ENCODE measurements at regions not wholly inside any gene's neighbourhood (a gene's known extent, or its start where the extent isn't known, plus 50 kb on each side); places are given as distances from the start of the nearest gene placed in this dataset.

- no peak overlapping the region for H3K4me2 ChIP-seq
- no peaks in the 10 kb centered on the region for H3K36me3 ChIP-seq
- no peak overlapping the region for H3K4me3 ChIP-seq
- H4K20me1 ChIP-seq, result no peaks in the 10 kb centered on the region
- H3K27ac ChIP-seq, result no peak overlapping the region
- H3K9me3 ChIP-seq, result no peaks in the 10 kb centered on the region
- no peak for TF ChIP-seq Cebpa-rat (IDR thresholded peaks at IDR 0.05)
- no peak overlapping the region for H3K9ac ChIP-seq
- H3K27me3 ChIP-seq, result no peaks in the 10 kb centered on the region
- H3K4me1 ChIP-seq, result no peaks in the 10 kb centered on the region
These were observed 62.8 kb upstream of the UFL1 start for GRCh38 chr6:96458771-96459170.

- Histone ChIP-seq H3K36me3 (no peaks in the 10 kb centered on the region), H3K27ac (no peak overlapping the region)
- no peak for TF ChIP-seq Cebpa-rat (IDR thresholded peaks at IDR 0.05)
These were observed 61.4 kb upstream of the UFL1 start for GRCh38 chr6:96460052-96460700.

GRCh38 chr6:96465321-96465903, 56.2 kb upstream of the UFL1 start:
- Histone ChIP-seq H3K4me3 (no peak overlapping the region), H3K9ac (no peak overlapping the region), H4K20me1 (no peaks in the 10 kb centered on the region), H3K4me2 (no peak overlapping the region), H3K27ac (no peak overlapping the region), H3K4me1 (no peaks in the 10 kb centered on the region), H3K27me3 (no peaks in the 10 kb centered on the region), H3K36me3 (no peaks in the 10 kb centered on the region), H3K9me3 (no peaks in the 10 kb centered on the region)
- TF ChIP-seq Cebpa-rat (IDR thresholded peaks at IDR 0.05), result no peak

More at GRCh38 chr6:96460052-96460700, 61.4 kb upstream of the UFL1 start:
- H3K4me2 ChIP-seq, result no peak overlapping the region
- H3K9me3 ChIP-seq, result no peaks in the 10 kb centered on the region
- no peak overlapping the region for H3K4me3 ChIP-seq
- H3K4me1 ChIP-seq, result no peaks in the 10 kb centered on the region
- H3K27me3 ChIP-seq, result no peaks in the 10 kb centered on the region
- H4K20me1 ChIP-seq, result no peaks in the 10 kb centered on the region
- no peak overlapping the region for H3K9ac ChIP-seq

- Histone ChIP-seq H3K27me3 (no peaks in the 10 kb centered on the region), H3K4me3 (no peak overlapping the region), H3K4me2 (no peak overlapping the region), H3K9me3 (no peaks in the 10 kb centered on the region), H3K9ac (no peak overlapping the region), H3K36me3 (no peaks in the 10 kb centered on the region), H3K4me1 (no peaks in the 10 kb centered on the region), H3K27ac (no peak overlapping the region), H4K20me1 (no peaks in the 10 kb centered on the region)
- no peak for TF ChIP-seq Cebpa-rat (IDR thresholded peaks at IDR 0.05)
These were observed 55.3 kb upstream of the UFL1 start for GRCh38 chr6:96466147-96466863.

- H3K36me3 ChIP-seq, result no peaks in the 10 kb centered on the region
- H3K4me1 ChIP-seq, result no peaks in the 10 kb centered on the region
- no peaks in the 10 kb centered on the region for H3K27me3 ChIP-seq
- H3K4me2 ChIP-seq, result no peak overlapping the region
- no peaks in the 10 kb centered on the region for H4K20me1 ChIP-seq
- H3K9ac ChIP-seq, result no peak overlapping the region
- no peaks in the 10 kb centered on the region for H3K9me3 ChIP-seq
- H3K4me3 ChIP-seq, result no peak overlapping the region
- TF ChIP-seq Cebpa-rat (IDR thresholded peaks at IDR 0.05), result no peak
- H3K27ac ChIP-seq, result no peak overlapping the region
These were observed 53.8 kb upstream of the UFL1 start for GRCh38 chr6:96467814-96468213.

- Histone ChIP-seq H3K9me3 (no peaks in the 10 kb centered on the region), H3K4me1 (no peaks in the 10 kb centered on the region), H3K36me3 (no peaks in the 10 kb centered on the region), H3K4me2 (no peak overlapping the region), H3K27ac (no peak overlapping the region), H3K9ac (no peak overlapping the region), H3K4me3 (no peak overlapping the region), H3K27me3 (no peaks in the 10 kb centered on the region), H4K20me1 (no peaks in the 10 kb centered on the region)
- TF ChIP-seq Cebpa-rat (IDR thresholded peaks at IDR 0.05), result no peak
These were observed 53.3 kb upstream of the UFL1 start for GRCh38 chr6:96468281-96468680.

GRCh38 chr6:96468681-96469224, 52.9 kb upstream of the UFL1 start:
- Histone ChIP-seq H3K27ac (no peak overlapping the region), H3K4me2 (no peak overlapping the region), H3K9me3 (no peaks in the 10 kb centered on the region), H3K9ac (no peak overlapping the region), H4K20me1 (no peaks in the 10 kb centered on the region), H3K27me3 (no peaks in the 10 kb centered on the region), H3K4me3 (no peak overlapping the region), H3K4me1 (no peaks in the 10 kb centered on the region), H3K36me3 (no peaks in the 10 kb centered on the region)
- TF ChIP-seq Cebpa-rat (IDR thresholded peaks at IDR 0.05), result no peak

- Histone ChIP-seq H3K4me2 (no peak overlapping the region), H3K9ac (no peak overlapping the region), H3K9me3 (no peaks in the 10 kb centered on the region), H3K4me3 (no peak overlapping the region), H3K27me3 (no peaks in the 10 kb centered on the region), H3K4me1 (no peaks in the 10 kb centered on the region), H3K36me3 (no peaks in the 10 kb centered on the region), H3K27ac (no peak overlapping the region), H4K20me1 (no peaks in the 10 kb centered on the region)
- no peak for TF ChIP-seq Cebpa-rat (IDR thresholded peaks at IDR 0.05)
These were observed 52.3 kb upstream of the UFL1 start for GRCh38 chr6:96469312-96469711.

- H3K4me2 ChIP-seq, result no peak overlapping the region
These were observed 51.3 kb upstream of the UFL1 start for GRCh38 chr6:96470296-96470695.

More at GRCh38 chr6:96470296-96470695, 51.3 kb upstream of the UFL1 start:
- TF ChIP-seq Cebpa-rat (IDR thresholded peaks at IDR 0.05), result no peak
- H4K20me1 ChIP-seq, result no peaks in the 10 kb centered on the region
- H3K4me1 ChIP-seq, result no peaks in the 10 kb centered on the region
- no peak overlapping the region for H3K9ac ChIP-seq
- H3K27me3 ChIP-seq, result no peaks in the 10 kb centered on the region
- H3K4me3 ChIP-seq, result no peak overlapping the region
- no peaks in the 10 kb centered on the region for H3K36me3 ChIP-seq
- no peak overlapping the region for H3K27ac ChIP-seq
- no peaks in the 10 kb centered on the region for H3K9me3 ChIP-seq

Measured in BLaER1 (cell line).